A673 (cell line): ENCODE measurements at regions not wholly inside any gene's neighbourhood (a gene's known extent, or its start where the extent isn't known, plus 50 kb on each side); places are given as distances from the start of the nearest gene placed in this dataset.
"Not testable (repeated sequence)": the region's sequence is repeated elsewhere in the genome, so short reads cannot be mapped to it uniquely, and the experiment has no call there.

Source experiments
- BruUV-seq: library from RNA; stranded (reverse); fragments of 400-500 nt; replicated peaks from 2 replicates; lab custom pipeline; 2021; lab: Mats Ljungman, UMichigan
- CTCF ChIA-PET: fragments of 300-600 bp; sonication (Branson Sonifier 250); formaldehyde crosslinking; loops from one replicate; lab custom pipeline; 2022; ENCODE audit warnings: antibody characterized with exemption; lab: Charles Lee
- POLR2A ChIA-PET: fragments of 300-600 bp; sonication (Branson Sonifier 250); formaldehyde crosslinking; loops from one replicate; lab custom pipeline; 2022; ENCODE audit warnings: antibody characterized with exemption; ENCODE audit not compliant: low non-redundant PET; lab: Charles Lee
- DNase-seq: peaks from one replicate; pipeline ENCODE4 v3.0.0-alpha.2; 2015; ENCODE audit warnings: low spot score
- H3K27ac ChIP-seq: fragments of 200-600 bp; sonication (generic); 2 replicates; pipeline ENCODE4 v1.5.1; 2016; ENCODE audit warnings: mixed run types, low read depth, mild to moderate bottlenecking, mixed read lengths, antibody characterized with exemption, low read length; ENCODE audit not compliant: poor library complexity, severe bottlenecking
- H3K27me3 ChIP-seq: fragments of 200-600 bp; sonication (generic); replicated peaks from 2 replicates; pipeline ENCODE4 v1.6.1; 2017; ENCODE audit warnings: mixed run types, low read depth, mild to moderate bottlenecking, mixed read lengths, antibody characterized with exemption, low read length; ENCODE audit not compliant: insufficient read depth, poor library complexity
- H3K36me3 ChIP-seq: fragments of 200-600 bp; sonication (generic); 2 replicates; pipeline ENCODE4 v1.6.1; 2016; ENCODE audit warnings: mixed run types, mild to moderate bottlenecking, mixed read lengths, antibody characterized with exemption, low read length; ENCODE audit not compliant: insufficient read depth, poor library complexity, severe bottlenecking
- H3K4me1 ChIP-seq: fragments of 200-600 bp; sonication (generic); 2 replicates; pipeline ENCODE4 v1.6.1; 2017; ENCODE audit warnings: mixed run types, mild to moderate bottlenecking, mixed read lengths, antibody characterized with exemption, low read length; ENCODE audit not compliant: insufficient read depth, poor library complexity, severe bottlenecking
- H3K4me3 ChIP-seq: fragments of 200-600 bp; sonication (generic); 2 replicates; pipeline ENCODE4 v1.5.1; 2016; ENCODE audit warnings: low read depth, mixed run types, mild to moderate bottlenecking, mixed read lengths, low read length; ENCODE audit not compliant: poor library complexity, severe bottlenecking
- H3K9me3 ChIP-seq: fragments of 200-600 bp; sonication (generic); 2 replicates; pipeline ENCODE4 v1.6.1; 2016; ENCODE audit warnings: mixed run types, low read depth, mild to moderate bottlenecking, mixed read lengths, antibody characterized with exemption, low read length; ENCODE audit not compliant: poor library complexity, severe bottlenecking
- EZH2 ChIP-seq: fragments of 200-600 bp; sonication (generic); IDR thresholded peaks from 2 replicates; pipeline ENCODE4 v1.6.1; 2017; ENCODE audit warnings: borderline replicate concordance, low read depth, mild to moderate bottlenecking, mixed read lengths, antibody characterized with exemption, low read length; ENCODE audit not compliant: poor library complexity, severe bottlenecking
- intact Hi-C: fragments of 100-400 bp; cut with micrococcal nuclease; formaldehyde crosslinking; loops from one replicate; pipeline ENCODE4 v1.10.0; 2022; ENCODE audit not compliant: unreplicated experiment
- TF ChIP-seq, protein P1 (sequence below): fragments of 300-800, 200-600 bp; sonication (generic); conservative IDR thresholded peaks from 2 replicates; pipeline ENCODE4 v1.5.1; 2017; ENCODE audit warnings: low read depth, mild to moderate bottlenecking, antibody characterized with exemption, low read length, moderate library complexity, mixed read lengths

DNA sequence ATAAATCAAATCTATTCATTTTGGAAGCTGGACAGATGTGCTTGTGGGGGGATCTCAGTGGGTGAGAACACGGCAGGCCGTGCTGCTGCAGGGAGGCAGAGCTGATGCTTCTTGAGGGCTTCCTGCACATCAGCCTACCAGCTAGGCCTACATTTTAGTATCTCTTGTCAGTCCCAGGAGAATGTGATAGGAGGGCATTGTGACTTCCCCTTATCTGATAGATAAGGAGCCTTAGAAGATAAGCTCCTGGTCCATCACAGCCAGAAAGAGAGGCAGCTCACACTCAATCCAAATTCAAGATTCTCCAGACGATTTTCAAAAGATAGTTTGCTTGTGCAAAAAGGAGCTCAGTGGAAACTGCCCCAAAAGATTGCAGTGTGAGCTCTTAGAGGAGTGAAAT lies 89.0 kb downstream of the SHANK2 start:
- TF ChIP-seq, protein P1, sequence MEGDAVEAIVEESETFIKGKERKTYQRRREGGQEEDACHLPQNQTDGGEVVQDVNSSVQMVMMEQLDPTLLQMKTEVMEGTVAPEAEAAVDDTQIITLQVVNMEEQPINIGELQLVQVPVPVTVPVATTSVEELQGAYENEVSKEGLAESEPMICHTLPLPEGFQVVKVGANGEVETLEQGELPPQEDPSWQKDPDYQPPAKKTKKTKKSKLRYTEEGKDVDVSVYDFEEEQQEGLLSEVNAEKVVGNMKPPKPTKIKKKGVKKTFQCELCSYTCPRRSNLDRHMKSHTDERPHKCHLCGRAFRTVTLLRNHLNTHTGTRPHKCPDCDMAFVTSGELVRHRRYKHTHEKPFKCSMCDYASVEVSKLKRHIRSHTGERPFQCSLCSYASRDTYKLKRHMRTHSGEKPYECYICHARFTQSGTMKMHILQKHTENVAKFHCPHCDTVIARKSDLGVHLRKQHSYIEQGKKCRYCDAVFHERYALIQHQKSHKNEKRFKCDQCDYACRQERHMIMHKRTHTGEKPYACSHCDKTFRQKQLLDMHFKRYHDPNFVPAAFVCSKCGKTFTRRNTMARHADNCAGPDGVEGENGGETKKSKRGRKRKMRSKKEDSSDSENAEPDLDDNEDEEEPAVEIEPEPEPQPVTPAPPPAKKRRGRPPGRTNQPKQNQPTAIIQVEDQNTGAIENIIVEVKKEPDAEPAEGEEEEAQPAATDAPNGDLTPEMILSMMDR = no peak
- no peak for TF ChIP-seq EZH2
- DNase-seq = no peak
- Histone ChIP-seq H3K4me1 (no peaks in the 10 kb centered on the region), H3K36me3 (no peaks in the 10 kb centered on the region), H3K27ac (no peak overlapping the region), H3K4me3 (no peak overlapping the region), H3K9me3 (no peaks in the 10 kb centered on the region), H3K27me3 (no peaks in the 10 kb centered on the region)
- intact Hi-C loops = no loop called here
- ChIA-PET CTCF (no interaction called here), POLR2A (no interaction called here)
- no TSS peak for BruUV-seq

DNA sequence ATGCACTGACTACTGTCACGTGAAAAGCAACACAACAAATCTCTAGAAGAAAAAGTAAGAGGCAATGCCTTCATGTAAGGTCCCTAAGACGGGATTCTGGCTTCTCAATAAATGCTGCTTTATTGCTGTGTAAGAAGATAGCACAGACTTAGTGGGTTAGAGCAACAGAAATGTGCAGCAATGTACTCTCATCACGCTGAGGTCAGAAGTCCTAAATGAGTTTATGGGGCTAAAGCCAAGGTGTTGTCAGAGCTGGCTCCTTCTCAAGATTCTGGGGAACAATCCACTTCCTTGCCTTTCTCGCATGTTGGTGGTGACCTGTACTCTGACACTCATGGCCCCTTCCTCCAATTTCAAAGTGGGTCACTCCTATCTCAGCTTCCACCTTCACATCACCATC lies 93.4 kb downstream of the SHANK2 start:
- POLR2A ChIA-PET = no interaction called here
- CTCF ChIA-PET = no interaction called here
- no peaks in the 10 kb centered on the region for H3K36me3 ChIP-seq
- no peak overlapping the region for H3K4me3 ChIP-seq
- DNase-seq = no peak
- H3K9me3 ChIP-seq = no peaks in the 10 kb centered on the region
- H3K27me3 ChIP-seq = peaks cover 3% of the 10 kb centered on the region
- no peak overlapping the region for H3K27ac ChIP-seq
- H3K4me1 ChIP-seq = no peaks in the 10 kb centered on the region
- no peak for TF ChIP-seq EZH2
- TF ChIP-seq, protein P1 = no peak
- BruUV-seq = no TSS peak
- intact Hi-C loops = no loop called here

DNA sequence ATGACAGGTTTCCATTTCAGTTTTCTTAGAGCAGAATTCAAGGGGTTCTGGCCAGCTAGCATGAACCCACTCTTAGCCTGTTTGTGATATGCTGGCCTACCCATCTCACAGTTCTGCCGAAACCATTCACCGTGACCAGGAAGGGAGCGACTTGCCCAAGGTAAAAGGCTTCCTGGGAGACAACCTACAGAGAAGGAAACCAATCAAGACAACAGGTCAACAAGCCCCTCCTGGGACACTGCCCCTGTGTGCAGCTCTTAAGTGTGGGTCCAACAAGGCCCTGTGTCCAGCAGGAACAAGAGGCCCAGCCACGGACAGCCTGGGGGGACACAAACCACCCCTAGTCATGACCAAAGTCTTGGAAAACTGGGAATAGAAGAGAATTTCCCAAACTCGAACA lies 94.7 kb downstream of the SHANK2 start:
- H3K4me3 ChIP-seq, H3K27ac ChIP-seq, BruUV-seq, H3K36me3 ChIP-seq, H3K9me3 ChIP-seq, CTCF ChIA-PET, DNase-seq, intact Hi-C loops, H3K4me1 ChIP-seq, H3K27me3 ChIP-seq, POLR2A ChIA-PET: not testable (repeated sequence)

DNA sequence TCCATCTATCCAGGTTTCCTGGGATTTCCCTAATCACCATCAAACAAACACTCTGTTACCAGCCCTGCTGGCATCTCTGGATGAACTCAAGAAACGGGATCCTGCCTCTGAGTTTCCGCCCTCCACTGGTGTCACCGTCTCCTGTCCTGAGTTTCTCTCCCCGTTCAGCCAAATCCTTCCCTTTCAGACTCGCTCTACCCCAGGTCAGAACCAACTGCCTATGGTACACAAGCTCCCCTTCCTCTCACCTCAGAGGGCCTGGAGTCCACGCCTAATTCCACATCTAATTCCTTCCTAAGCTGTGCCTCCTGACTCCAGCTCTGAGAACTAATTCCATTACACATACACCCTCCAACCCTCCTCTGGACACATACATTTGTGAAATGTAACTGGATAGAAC lies 96.1 kb downstream of the SHANK2 start:
- no peak overlapping the region for H3K4me3 ChIP-seq
- H3K36me3 ChIP-seq = no peaks in the 10 kb centered on the region
- no peak for TF ChIP-seq EZH2
- TF ChIP-seq, protein P1 = no peak
- no TSS peak for BruUV-seq
- no peaks in the 10 kb centered on the region for H3K9me3 ChIP-seq
- H3K27me3 ChIP-seq = peaks cover 4% of the 10 kb centered on the region
- no peak overlapping the region for H3K27ac ChIP-seq
- no peaks in the 10 kb centered on the region for H3K4me1 ChIP-seq
- intact Hi-C loops = no loop called here
- ChIA-PET POLR2A (no interaction called here), CTCF (no interaction called here)
- no peak for DNase-seq
